ENCODE measurements at regions not wholly inside any gene's neighbourhood (a gene's known extent, or its start where the extent isn't known, plus 50 kb on each side); places are given as distances from the start of the nearest gene placed in this dataset.

- no peak for DNase-seq
- H3K4me1 Mint-ChIP-seq = peaks cover 2 to 3% of the 10 kb centered on the region in 2 experiments; a peak in 2 of 4 replicates
- Histone ChIP-seq H3K14ac (ENCODE audit: insufficient read depth, low read length) (no peak overlapping the region), H2AK5ac (ENCODE audit: insufficient read length, low read length) (no peak overlapping the region), H3K27ac (ENCODE audit: insufficient read length, low read depth, low read length) (no peak overlapping the region), H4K5ac (ENCODE audit: insufficient read length, low read depth, low read length) (no peak overlapping the region), H4K8ac (replicated peaks; ENCODE audit: insufficient read length, low read depth, low read length) (no peak overlapping the region), H2AFZ (ENCODE audit: low read length) (no peak overlapping the region), H2BK12ac (ENCODE audit: insufficient read length, low read depth, low read length) (no peak overlapping the region), H3K79me1 (ENCODE audit: insufficient read depth, low read depth, low read length, poor library complexity, severe bottlenecking) (no peaks in the 10 kb centered on the region), H3K4ac (ENCODE audit: low read depth, low read length) (no peak overlapping the region), H3K18ac (ENCODE audit: insufficient read length, low read depth, low read length) (no peak overlapping the region), H3K27me3 (ENCODE audit: insufficient read depth, low read length) (no peaks in the 10 kb centered on the region), H2BK15ac (ENCODE audit: low read depth, low read length) (no peak overlapping the region), H2BK120ac (ENCODE audit: low read depth, low read length, poor library complexity, severe bottlenecking) (no peak overlapping the region), H4K91ac (ENCODE audit: insufficient read length, low read depth, low read length) (no peak overlapping the region), H3T11ph (ENCODE audit: low read length) (no peak overlapping the region), H3K4me1 (ENCODE audit: insufficient read depth, low read length) (no peaks in the 10 kb centered on the region), H3K23me2 (ENCODE audit: insufficient read length, low read depth, low read length, poor library complexity, severe bottlenecking) (no peaks in the 10 kb centered on the region), H3K9me3 (ENCODE audit: control insufficient read depth, low read depth, low read length) (no peaks in the 10 kb centered on the region), H2BK20ac (ENCODE audit: low read depth, low read length, poor library complexity, severe bottlenecking) (no peak overlapping the region), H3K79me2 (ENCODE audit: insufficient read depth, low read length) (no peaks in the 10 kb centered on the region), H3K23ac (ENCODE audit: insufficient read length, low read depth, low read length) (no peak overlapping the region), H4K20me1 (ENCODE audit: control insufficient read depth, insufficient read depth, insufficient read length) (no peaks in the 10 kb centered on the region), H2BK5ac (ENCODE audit: insufficient read length, low read length) (no peak overlapping the region), H3K9ac (ENCODE audit: extremely low read depth, insufficient read length, low read length) (no peak overlapping the region), H3K4me2 (ENCODE audit: insufficient read depth, insufficient read length, low read length) (no peak overlapping the region), H3K56ac (ENCODE audit: insufficient read length, low read depth, low read length) (no peak overlapping the region)
- H3K27ac Mint-ChIP-seq = no peak overlapping the region
- H3K9me3 Mint-ChIP-seq = peaks cover 2 to 3% of the 10 kb centered on the region in 2 experiments
- H3K36me3 Mint-ChIP-seq (ENCODE audit: insufficient read depth in 1 of 3, low read depth in 3 of 3) = peaks cover 0 to 3% (median 0%) of the 10 kb centered on the region in 3 experiments; a peak in 1 of 7 replicates
- H3K27me3 Mint-ChIP-seq (ENCODE audit: low read depth) = peaks cover 28% of the 10 kb centered on the region
- no peak for TF ChIP-seq CTCF (conservative IDR thresholded peaks at IDR 0.05)
- no CpG with 5 or more reads among the region's 2 CpGs for WGBS (ENCODE audit: extremely low coverage, insufficient read length, low lambda C conversion rate)
- H3K4me3 Mint-ChIP-seq = no peak overlapping the region
These were observed 84.9 kb downstream of the NPTX2 start for GRCh38 chr7:98702021-98702420.

Data from H9 (cell line).